ENCODE measurements at regions not wholly inside any gene's neighbourhood (a gene's known extent, or its start where the extent isn't known, plus 50 kb on each side); places are given as distances from the start of the nearest gene placed in this dataset.

- TF ChIP-seq CBX3 (IDR thresholded peaks at IDR 0.05; ENCODE audit: low read depth) (no peak), EZH2 (IDR thresholded peaks at IDR 0.05) (no peak), EZH2phosphoT487 (IDR thresholded peaks at IDR 0.05; ENCODE audit: borderline replicate concordance) (no peak), SRF (IDR thresholded peaks at IDR 0.05; ENCODE audit: low read depth) (no peak), FOSL1 (IDR thresholded peaks at IDR 0.05; ENCODE audit: low read depth) (peak; percentile 15; the same call in 1 of the 2 replicates)
- TF ChIP-seq, protein P1, sequence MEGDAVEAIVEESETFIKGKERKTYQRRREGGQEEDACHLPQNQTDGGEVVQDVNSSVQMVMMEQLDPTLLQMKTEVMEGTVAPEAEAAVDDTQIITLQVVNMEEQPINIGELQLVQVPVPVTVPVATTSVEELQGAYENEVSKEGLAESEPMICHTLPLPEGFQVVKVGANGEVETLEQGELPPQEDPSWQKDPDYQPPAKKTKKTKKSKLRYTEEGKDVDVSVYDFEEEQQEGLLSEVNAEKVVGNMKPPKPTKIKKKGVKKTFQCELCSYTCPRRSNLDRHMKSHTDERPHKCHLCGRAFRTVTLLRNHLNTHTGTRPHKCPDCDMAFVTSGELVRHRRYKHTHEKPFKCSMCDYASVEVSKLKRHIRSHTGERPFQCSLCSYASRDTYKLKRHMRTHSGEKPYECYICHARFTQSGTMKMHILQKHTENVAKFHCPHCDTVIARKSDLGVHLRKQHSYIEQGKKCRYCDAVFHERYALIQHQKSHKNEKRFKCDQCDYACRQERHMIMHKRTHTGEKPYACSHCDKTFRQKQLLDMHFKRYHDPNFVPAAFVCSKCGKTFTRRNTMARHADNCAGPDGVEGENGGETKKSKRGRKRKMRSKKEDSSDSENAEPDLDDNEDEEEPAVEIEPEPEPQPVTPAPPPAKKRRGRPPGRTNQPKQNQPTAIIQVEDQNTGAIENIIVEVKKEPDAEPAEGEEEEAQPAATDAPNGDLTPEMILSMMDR (IDR thresholded peaks at IDR 0.05 in 2 of 3, conservative IDR thresholded peaks at IDR 0.05 in 1 of 3; ENCODE audit: borderline replicate concordance in 1 of 3, insufficient read depth in 1 of 3, low read depth in 2 of 3, low read length in 2 of 3), result no peak
Observed at GRCh38 chr3:45280232-45280631, 54.1 kb upstream of the TMEM158 start.

Data from HCT116 (cell line).